GOT3 (cell line): ENCODE measurements at regions not wholly inside any gene's neighbourhood (a gene's known extent, or its start where the extent isn't known, plus 50 kb on each side); places are given as distances from the start of the nearest gene placed in this dataset.

ENCODE experiments used
- DNase-seq: peaks from one replicate; lab custom pipeline; 2025; ENCODE audit warnings: mixed read lengths; lab: John Stamatoyannopoulos, UW

DNA sequence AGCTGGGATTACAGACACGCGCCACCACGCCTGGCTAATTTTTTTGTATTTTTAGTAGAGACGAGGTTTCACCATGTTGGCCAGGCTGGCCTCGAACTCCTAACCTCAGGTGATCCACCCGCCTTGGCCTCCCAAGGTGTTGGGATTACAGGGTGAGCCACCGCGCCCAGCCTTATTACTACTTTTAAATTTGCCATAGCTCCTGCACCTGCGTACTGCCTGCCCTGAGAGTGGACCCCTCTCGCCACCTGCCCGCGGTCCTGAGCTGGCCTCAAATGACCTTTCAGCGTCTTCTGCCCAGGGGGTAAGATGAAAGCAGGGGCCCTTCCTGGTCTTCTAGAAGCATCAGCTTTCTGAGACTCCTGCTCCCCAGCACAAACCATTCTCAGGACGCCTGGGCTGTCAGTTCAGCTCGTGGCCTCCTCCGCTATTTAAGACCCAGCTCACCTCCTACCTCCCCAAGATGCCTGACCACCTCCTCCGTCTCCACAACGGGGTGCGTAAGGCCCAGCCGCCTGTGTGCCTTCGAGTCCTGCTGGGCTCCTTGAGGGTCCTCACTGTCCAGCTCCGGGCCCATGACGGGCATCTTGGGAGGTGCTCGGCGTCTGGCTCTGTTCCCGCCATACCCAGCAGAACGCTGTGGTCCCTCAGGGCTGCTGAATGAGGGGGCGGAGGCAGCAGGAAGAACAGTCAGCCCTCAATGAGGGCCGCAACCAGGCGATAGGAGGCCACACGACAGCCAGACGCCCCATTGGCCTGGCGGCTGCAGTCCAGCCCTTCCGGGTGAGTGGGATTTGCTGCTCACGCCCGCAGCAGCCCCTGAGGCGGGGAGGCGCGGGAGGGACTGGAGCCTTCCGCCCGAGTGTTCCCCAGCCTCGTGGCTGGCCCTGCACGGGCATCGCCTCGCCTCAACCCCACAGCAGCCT, 266.6 kb downstream of the TFCP2L1 start:
- no peak for DNase-seq

DNA sequence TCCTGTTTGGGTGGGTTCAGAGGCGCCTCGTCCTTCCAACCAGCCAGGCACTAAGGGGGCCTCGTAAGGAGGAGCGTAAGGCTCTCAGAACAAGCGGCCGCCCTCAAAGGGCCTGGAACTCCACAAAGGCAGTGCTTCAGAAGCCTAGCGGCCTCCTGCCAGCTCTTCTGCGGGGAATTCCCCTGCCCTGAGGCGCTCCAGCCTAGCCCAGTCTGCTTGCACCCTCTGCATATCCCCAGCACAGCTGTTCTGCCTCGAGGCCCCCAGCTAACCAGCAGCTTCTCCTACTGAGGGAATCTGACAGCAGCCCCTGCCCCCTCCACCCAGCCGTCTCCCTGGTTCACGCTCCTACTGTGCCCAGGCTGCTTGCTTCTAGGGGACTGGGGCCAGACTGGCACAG, 265.9 kb downstream of the TFCP2L1 start:
- DNase-seq: no peak

DNA sequence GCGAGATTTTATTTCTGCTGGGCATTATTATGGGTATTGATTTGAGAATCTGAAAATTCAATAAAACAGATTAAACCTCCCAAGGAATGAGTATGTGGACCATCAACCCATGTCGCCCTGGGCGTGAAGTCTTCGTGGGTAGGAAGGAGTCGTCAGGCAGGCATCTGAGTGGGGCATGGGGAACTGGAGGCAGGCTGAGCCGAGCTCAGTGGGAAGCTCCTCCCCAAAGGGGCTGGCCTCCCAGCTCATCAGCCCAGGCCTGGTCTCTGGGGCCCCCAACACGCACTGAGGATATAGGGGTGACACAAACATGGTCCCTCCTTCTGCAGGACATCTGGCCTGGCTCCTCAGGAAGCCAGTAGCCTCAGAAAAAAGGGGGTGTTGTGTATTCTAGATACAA, 265.2 kb downstream of the TFCP2L1 start:
- no peak for DNase-seq

DNA sequence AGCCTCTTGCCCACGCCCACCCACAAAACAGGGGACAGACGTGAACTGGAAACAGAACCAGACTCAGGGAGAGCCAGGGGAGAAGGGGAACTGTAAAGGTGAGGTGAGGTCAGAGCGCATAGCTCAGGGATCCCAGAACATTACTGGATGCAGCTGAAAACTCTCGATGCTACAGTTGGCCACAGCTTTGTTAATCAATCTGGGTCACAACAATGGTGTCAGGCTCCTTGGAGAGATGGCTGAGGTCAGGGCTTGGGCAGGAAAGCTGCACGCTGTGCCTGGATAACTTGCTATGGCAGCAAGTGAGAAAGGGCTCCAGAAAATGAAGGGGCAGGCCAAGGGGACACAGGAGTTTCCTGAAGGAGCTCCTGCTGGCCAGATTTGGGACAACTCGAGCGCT, 263.3 kb downstream of the TFCP2L1 start:
- no peak for DNase-seq

DNA sequence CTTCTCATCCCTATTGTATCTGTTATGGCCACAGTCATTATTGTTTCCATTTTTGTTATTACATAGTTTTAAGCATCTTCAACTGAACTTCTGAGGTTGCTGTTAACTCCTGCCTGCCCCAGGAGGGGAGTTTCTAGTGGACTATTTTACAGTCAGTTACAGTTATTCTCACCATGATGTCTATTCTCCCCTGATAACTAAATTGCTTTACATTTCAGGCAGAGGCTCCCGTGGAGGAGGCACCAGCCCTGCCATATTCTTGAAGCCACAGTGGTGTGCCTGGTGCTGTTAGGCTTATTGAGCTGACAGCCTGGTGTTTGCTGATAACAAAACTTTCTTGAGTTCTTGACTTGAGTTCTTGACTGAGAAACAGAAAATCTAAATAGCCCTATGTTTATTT, 256.4 kb downstream of the TFCP2L1 start:
- no peak for DNase-seq

DNA sequence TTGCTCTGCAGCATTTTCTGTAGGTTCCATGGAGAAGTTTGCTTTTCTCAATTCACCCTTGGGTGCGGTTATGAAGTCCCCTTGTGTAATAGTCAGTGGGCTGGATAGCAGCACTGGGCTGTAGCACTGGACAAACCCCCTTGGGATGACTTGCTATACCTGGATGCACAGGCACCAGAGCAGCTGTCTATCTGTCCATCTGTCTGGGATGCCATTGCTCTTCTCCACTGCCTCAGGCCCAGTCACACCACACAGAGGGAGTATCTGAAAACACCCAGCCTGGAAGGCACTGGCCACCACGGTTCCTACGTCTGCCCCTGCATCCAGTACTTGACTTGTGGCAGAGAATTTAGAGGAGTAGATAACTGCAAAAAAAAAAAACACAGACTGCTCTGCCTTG, 254.5 kb downstream of the TFCP2L1 start:
- no peak for DNase-seq

DNA sequence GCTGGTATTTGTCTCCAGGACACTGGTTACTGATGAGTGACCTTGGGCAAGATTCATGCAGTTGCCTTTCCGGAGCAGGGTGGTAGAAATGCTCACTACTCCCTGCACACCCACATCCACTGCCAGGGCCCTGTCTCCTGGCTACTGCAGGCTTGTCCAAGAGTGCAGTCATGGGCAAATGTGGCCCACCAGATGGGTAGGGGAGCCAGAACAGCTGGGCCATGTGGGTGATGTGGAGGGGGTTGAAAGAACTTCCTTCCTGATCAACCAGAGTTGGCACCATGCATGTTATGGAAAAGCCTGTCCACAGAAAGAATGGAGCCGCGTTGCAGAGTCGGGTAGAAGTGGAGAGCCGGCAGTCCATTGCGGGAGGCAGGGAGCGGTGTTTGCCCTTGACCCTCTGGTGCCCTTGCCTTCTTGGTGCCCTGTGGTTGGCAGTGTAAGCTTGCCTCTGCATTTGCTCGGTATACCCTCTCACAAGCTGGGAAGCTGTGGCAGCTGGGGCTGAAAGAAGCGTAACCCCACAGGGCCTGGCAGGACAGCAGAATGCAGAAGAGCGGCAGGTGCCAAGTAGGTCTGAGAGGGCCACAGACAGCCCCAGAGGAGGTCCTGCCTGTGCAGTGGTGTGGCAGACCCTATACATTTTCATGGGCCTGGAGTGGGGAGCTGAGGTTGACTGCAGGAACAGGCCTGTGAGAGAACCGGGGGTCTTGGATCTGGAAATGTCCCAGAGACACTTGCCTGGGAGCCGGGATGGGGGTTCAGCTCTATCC, 253.2 kb downstream of the TFCP2L1 start:
- no peak for DNase-seq

DNA sequence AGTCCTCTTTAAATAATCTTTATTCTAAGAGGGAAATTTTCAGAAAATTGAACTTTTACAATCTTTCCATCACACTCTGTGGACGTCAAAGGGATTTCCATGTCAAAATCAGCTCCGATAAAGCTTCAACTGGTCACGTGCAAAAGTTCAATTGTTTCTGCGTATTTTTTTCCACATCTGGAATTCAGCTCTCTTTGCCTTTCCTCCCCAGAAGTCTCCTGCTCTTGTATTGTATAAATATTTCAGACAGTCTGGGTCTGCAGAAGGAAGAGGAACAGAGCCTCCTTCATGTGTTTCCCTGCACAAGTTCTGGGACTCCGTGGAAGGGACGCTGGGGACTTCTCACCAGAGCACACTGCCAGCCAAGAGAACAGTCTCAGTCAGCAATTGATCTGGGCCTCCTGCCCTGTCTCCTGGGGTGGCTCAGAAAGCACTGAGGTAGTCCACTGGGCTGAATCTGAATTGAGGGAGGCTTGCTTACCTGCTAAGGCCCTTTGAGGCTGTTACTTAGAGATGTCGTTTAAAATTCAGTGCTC, 251.5 kb downstream of the TFCP2L1 start:
- no peak for DNase-seq

DNA sequence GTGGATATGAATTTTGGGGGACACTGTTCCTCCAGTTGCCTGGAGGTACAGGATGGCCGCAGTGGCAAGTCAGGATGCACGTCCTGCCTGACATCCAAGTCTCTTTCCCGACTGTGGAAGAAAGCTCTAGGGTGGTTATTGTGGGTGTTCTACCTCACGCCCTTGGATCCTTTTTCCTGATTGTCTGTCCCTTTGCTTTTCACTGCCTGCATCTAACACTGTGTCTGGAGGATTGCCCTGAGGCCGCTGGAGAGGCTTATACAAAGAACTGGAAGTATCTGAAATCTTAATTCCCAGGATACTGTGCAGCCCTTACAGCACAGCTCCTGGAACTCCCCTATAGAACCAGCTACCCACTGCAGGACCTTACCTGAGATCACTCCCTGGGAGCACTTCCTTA, 250.5 kb downstream of the TFCP2L1 start:
- no peak for DNase-seq

DNA sequence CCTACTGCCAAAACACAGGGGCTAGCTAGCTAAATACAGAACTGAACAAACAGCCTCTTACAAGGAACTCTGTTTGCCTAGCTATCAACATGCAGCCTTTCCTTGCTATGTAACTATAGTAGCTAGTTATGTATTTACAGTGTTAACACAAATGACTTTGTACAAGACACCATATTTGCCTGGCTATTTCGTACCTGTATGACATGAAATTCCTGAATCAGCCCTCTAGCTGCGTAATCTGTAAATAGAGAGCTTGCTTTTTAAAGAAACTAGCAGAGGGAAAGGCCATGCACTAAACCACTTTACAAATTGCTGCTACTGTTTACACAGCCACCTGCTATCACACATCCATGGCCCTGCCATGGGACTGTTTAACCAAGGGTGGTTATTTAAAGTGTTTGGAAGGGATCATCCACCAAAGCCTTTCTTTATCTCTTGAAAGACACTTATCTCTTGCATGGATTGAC, 248.7 kb downstream of the TFCP2L1 start:
- DNase-seq: no peak

DNA sequence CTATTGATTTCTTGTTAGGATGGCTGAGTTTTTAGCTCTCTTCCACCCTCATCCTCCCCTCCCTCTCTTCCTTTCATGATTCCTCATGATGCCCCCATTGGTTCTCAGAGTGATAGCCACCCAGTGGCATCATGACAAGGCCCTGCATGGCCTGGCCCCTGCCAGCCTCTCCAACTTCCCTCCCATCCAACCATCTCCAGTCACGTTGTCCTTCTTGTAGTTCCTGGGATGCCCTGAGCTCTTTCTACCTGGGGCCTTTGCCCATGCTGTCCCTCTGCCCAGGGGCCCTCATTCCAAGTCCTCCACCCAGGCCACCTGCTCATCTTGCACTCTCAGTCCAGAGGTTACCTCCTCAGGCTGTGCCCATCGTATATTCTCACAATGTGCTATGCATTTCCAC, 247.5 kb downstream of the TFCP2L1 start:
- no peak for DNase-seq

DNA sequence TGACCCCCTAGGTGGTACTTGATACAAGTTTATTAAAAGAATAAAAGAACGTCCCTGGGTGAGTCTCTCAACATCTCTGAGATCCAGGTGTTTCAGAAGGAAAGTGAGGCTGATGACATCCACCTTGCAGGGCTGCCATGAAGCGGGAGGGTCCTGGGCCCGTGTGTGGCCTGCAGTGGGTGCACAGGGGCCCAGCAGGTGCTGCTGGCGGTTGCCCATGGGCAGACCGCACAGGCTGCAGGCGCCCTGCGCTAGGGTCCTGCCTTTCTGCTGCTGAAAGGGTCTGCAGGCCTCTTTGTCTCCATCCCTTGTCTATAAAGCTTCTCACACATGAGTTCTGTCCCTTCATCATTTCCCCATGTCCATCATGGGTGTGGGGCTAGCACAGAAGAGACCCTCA, 247.0 kb downstream of the TFCP2L1 start:
- no peak for DNase-seq

DNA sequence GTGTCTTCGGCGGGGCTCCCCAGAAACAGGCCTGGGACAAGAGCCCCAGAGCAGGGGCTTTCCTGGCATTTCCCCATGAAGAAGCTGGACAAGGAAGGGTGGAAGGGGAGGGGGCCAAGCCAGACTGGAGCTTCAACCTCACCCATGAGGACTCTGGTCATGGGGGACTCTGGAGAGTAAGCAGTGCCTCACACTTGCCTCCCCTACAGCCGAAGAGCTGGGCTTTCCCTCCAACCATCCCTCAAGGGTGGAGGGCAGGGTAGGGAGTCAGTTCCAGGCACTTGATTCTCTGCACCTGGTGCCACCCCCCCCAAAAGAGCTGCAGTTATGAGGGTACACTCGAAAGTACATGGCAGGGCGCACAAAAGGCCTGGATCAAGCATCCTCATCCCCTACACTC, 246.6 kb downstream of the TFCP2L1 start:
- DNase-seq: no peak

DNA sequence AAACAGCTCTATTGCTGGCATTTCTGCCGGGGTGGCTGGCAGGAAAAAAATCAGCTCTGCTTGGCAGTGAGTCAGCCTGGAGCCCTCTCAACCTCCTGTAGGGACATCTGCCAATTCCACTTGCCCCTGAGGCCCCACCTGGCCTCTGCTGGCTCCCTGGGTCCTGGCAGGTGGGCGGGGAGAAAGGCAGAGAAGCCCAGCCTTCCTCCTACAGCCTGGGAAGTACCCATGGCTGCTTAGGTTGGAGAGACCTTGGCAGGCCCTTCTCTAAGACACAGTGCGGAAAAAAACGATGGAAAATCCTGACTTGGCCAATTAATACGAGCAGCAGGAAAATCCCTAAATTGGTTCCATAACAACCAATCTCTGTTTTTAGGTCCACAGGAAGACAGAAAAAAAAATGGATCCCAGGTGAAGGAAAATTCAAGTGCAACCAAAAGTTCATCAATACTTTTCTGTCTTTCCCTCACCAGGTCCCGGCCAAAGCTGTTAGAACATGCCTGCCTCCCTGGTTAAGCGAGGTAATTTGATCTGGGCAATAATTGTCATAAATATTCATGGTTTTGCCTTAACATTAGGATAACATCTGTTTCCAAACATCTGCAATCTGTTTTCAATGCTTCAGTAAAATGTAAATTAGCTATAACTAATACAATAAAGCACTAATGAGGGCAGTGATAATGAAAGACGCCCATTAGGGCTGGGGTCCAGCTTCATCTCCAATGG, 245.9 kb downstream of the TFCP2L1 start:
- no peak for DNase-seq

DNA sequence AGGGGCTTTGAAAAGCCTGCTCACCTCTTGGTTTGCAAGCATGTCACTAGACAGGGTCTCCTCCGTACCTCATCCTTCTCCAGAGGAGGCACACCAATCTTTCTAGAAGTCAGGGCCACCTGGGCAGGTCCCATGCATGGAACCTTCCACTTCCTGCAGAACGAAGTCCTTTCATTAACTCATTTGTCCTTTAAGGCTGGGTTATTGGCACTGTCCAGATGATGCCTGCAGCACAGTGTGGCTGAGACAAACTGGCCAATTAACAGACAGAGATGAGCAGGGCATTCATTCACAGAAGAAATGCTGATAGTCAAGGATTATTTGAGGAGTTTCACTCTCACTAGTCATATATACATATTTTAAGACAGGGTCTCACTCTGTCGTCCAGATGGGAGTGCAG, 245.3 kb downstream of the TFCP2L1 start:
- no peak for DNase-seq

DNA sequence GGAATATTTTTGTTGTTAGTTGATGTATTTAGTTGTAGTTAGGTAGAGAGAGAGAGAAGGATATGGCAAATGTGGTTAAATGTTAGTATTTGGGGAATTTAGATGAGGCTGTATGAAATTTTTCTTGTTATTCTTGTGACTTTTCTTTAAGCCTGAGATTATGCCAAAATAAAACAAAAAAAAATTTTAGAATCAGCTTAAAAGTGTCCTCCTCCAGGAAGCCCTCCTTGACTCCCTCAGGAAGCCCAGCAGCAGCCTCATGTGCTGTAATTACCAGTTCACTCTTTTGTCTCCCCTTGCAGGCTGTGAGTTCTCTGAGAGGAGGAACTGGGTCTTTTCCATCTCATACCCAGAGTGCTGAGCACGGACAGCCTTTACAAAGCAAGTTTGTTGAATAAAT, 243.5 kb downstream of the TFCP2L1 start:
- DNase-seq: no peak

DNA sequence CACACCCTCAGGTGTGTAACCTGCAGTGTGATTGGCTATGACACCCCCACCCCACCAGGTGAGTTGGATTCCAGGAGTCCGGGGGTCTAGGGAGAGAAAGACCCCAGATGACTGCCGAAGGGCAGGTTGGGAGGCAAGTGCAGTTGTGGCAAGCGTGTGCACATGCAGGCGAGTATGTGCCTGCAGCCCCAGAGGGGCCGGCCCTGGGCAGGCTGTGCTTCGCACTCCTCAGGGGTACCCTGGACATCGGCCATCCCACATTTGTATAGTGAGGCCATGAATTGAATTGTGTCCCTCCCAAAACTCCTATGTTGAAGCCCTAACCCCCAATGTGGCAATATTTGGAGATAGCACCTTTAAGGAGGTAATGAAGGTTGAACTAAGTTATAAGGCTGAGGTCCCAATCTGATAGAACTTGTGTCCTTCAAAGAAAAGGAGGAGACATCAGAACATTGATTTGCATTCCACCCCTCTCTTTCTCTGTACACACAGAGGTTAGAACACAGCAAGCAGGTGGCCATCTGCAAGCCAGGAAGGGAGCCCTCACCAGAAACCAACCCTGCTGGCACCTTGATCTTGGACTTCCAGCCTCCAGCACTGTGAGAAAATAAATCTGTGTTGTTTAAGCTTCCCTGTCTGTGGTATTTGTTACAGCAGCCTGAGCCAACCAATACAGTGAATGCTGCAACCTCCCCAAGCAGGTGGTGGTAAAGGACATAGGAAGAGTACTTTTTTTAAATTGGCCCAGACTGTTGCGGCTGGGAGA, 241.8 kb downstream of the TFCP2L1 start:
- DNase-seq: no peak

DNA sequence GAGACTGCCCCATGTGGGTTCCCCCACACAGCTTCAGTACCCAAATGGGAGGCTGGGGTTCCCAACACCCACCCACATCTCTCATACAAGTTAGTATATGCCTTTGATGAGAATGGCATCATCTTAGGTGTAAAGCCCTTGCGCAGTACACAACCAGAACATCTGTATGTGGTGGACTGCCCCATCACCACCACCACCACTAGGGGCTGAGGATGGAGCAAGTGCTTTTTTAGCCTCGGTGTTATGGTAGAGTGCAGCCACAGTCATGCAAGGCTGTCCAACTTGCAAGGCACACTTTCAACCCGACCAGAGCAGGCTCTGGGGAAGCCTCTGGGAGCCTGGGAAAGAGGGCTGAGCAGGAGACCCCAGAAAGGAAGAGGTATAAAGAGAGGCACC, 241.2 kb downstream of the TFCP2L1 start:
- DNase-seq: no peak

DNA sequence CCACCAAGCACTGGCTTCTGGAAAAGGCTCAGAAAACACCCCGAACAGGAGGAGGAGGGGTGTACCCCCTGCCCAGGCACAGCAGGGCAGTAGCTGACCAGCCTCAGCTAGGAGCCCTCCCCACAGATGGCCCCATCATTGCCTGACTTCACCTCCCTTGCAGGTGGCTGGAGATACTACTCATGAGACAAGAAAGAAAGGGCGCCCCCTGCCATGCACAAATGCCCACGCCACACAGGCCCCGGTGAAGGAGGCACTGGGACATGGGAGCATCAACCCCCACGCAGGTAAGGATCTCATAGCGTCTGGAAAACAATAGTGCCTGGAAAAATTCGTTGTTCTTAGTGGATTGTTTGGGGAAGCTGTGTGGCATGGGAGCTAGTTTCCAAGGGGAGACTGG, 240.6 kb downstream of the TFCP2L1 start:
- no peak for DNase-seq

DNA sequence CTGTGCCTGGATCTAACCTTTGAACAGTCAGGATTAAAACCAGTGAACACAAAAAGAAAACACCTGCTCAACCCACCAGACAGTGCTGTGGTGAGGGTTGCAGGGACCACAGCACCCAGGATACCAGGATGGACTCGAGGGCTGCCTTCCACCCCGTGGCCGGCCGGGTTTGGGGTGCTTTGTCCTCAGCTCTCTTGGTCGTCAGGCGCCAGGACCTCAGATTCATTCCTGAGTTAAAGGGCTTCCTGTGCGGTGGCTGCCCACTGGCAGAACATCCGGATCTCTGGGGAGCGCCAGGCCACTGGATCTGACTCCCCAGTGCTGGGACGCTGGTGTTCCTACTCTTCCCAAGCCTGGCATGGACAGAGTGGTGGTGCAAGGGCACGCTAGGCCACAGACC, 239.8 kb downstream of the TFCP2L1 start:
- DNase-seq: no peak

DNA sequence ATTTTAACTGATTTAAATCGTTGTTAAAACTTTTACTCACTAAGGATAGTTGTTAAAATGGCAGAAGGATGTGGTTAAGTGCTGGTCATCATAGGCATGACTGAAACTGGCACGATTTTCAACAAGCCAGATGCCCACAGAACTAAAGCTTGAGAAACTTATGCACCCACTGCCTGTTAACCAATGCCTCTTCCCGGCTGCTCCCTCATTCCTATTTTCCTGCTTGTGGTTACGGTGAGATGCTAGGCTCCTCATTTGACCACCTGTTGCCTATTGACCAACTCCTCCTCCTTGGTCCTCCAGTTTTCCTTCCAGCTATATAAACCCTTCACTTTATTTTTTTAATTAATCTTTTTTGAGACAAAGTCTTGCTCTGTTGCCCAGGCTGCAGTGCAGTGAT, 238.7 kb downstream of the TFCP2L1 start:
- no peak for DNase-seq

DNA sequence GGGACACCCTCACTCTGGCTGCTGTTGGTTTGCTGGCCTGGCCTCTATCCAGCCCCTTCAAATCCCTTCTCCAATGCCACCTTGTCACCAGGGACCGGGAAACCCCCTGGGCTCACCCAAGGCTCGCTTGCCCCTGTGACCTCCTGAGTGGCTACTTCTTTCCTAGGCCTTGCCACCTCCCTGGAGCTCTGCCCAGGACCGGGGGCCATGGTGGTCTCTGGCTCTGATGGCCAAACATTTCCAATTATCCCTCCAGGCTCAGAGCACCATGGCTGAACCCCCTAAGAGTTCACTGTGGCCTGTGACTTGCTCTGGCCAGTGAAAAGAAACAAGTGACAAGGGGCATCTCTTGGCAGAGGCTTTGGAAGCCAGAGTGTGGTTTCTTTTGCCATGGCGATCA, 237.6 kb downstream of the TFCP2L1 start:
- no peak for DNase-seq
